Osteoblast (primary cell): ENCODE measurements at regions not wholly inside any gene's neighbourhood (a gene's known extent, or its start where the extent isn't known, plus 50 kb on each side); places are given as distances from the start of the nearest gene placed in this dataset.

Experiments used
- DNase-seq: peaks from one replicate; pipeline ENCODE4 v3.0.0; 2011; ENCODE audit warnings: low spot score, mixed read lengths; ENCODE audit not compliant: insufficient read length; ENCODE audit errors: missing footprints
- H2AFZ ChIP-seq: 2 replicates; pipeline ENCODE4 v1.6.0; 2011; ENCODE audit warnings: mild to moderate bottlenecking, low read length
- H3K27ac ChIP-seq: 2 replicates; pipeline ENCODE4 v1.5.1; 2011; ENCODE audit warnings: mild to moderate bottlenecking, low read depth, low read length, moderate library complexity
- H3K27me3 ChIP-seq: 2 replicates; pipeline ENCODE4 v1.6.0; 2012; ENCODE audit warnings: mild to moderate bottlenecking, control low read depth, inconsistent platforms, low read length, moderate library complexity; ENCODE audit not compliant: insufficient read depth
- H3K36me3 ChIP-seq: 2 replicates; pipeline ENCODE4 v1.5.1; 2011; ENCODE audit warnings: mild to moderate bottlenecking, low read length, control low read depth, moderate library complexity; ENCODE audit not compliant: insufficient read depth
- H3K4me1 ChIP-seq: 2 replicates; pipeline ENCODE4 v1.5.1; 2011; ENCODE audit warnings: mild to moderate bottlenecking, low read length, control low read depth, moderate library complexity; ENCODE audit not compliant: insufficient read depth
- H3K4me2 ChIP-seq: 2 replicates; pipeline ENCODE4 v1.6.0; 2011; ENCODE audit warnings: mild to moderate bottlenecking, low read length; ENCODE audit not compliant: insufficient read depth
- H3K4me3 ChIP-seq: fragments of 200-600 bp; sonication (generic); 3 replicates; pipeline ENCODE4 v1.5.1; 2012; ENCODE audit warnings: mild to moderate bottlenecking, low read length, inconsistent platforms; ENCODE audit not compliant: insufficient read depth
- H3K79me2 ChIP-seq: 2 replicates; pipeline ENCODE4 v1.6.0; 2012; ENCODE audit warnings: mild to moderate bottlenecking, low read length, control low read depth, inconsistent platforms; ENCODE audit not compliant: insufficient read depth
- H3K9me3 ChIP-seq: 2 replicates; pipeline ENCODE4 v1.5.1; 2011; ENCODE audit warnings: low read depth, low read length, control low read depth
- H4K20me1 ChIP-seq: 2 replicates; pipeline ENCODE4 v1.6.0; 2012; ENCODE audit warnings: mild to moderate bottlenecking, low read length, control low read depth; ENCODE audit not compliant: insufficient read depth
- TF ChIP-seq, protein P1 (sequence below): IDR thresholded peaks from 2 replicates; pipeline ENCODE4 v1.5.1; 2011; ENCODE audit warnings: mild to moderate bottlenecking, low read depth, low read length, moderate library complexity; ENCODE audit errors: extremely low read depth

DNA sequence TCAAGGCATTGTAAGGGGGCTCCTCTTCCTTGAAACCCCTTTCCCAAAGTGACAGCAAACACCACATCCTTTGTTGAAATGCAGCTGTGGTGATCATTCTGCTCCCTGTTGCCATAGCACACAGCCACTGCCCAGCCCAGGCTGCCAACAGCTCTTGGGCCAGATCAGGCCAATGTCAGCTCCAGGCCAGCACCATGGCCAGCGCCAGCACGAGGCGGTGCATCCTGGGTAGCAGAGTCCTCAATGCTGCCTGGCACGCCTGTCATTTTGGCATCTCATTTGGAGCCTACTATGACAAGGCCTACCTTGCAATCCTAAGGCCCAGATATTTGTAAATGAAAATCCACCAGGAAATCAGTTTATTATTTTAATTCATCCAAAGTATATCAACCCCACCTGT lies 390.6 kb downstream of the DNAH5 start:
- no peak for DNase-seq
- no peak overlapping the region for H3K27ac ChIP-seq

DNA sequence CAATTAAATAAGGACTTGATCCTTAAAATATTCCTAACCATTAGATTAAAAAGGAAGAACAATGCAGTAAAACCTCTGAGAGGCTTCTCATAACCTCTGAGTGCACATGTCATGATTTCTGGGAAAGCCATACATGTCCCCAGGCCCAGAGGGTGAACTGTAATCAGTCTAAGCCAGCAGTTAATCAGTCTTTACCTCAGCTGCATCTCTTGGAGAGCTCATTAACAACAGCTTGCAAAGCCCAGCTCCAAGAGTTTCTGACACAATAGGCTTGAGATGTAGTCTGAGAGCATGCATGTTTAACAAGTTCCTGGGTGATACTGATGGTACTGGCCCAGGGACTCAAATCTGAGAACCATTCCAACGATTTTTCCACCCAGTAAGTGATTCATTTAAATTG lies 392.1 kb downstream of the DNAH5 start:
- no peak overlapping the region for H2AFZ ChIP-seq
- no peak for DNase-seq
- no peaks in the 10 kb centered on the region for H3K27me3 ChIP-seq
- no peak overlapping the region for H3K4me2 ChIP-seq
- H3K4me3 ChIP-seq: no peak overlapping the region
- no peaks in the 10 kb centered on the region for H4K20me1 ChIP-seq
- H3K79me2 ChIP-seq: no peaks in the 10 kb centered on the region
- no peak overlapping the region for H3K27ac ChIP-seq
- peaks cover 2% of the 10 kb centered on the region for H3K9me3 ChIP-seq
- TF ChIP-seq, protein P1, sequence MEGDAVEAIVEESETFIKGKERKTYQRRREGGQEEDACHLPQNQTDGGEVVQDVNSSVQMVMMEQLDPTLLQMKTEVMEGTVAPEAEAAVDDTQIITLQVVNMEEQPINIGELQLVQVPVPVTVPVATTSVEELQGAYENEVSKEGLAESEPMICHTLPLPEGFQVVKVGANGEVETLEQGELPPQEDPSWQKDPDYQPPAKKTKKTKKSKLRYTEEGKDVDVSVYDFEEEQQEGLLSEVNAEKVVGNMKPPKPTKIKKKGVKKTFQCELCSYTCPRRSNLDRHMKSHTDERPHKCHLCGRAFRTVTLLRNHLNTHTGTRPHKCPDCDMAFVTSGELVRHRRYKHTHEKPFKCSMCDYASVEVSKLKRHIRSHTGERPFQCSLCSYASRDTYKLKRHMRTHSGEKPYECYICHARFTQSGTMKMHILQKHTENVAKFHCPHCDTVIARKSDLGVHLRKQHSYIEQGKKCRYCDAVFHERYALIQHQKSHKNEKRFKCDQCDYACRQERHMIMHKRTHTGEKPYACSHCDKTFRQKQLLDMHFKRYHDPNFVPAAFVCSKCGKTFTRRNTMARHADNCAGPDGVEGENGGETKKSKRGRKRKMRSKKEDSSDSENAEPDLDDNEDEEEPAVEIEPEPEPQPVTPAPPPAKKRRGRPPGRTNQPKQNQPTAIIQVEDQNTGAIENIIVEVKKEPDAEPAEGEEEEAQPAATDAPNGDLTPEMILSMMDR: no peak
- H3K36me3 ChIP-seq: no peaks in the 10 kb centered on the region
- H3K4me1 ChIP-seq: no peaks in the 10 kb centered on the region

More for the DNA sequence above, 390.6 kb downstream of the DNAH5 start:
- peaks cover 2% of the 10 kb centered on the region for H3K9me3 ChIP-seq
- no peak overlapping the region for H2AFZ ChIP-seq
- TF ChIP-seq, protein P1: no peak
- H3K79me2 ChIP-seq: no peaks in the 10 kb centered on the region
- no peak overlapping the region for H3K4me2 ChIP-seq
- no peak overlapping the region for H3K4me3 ChIP-seq
- no peaks in the 10 kb centered on the region for H3K27me3 ChIP-seq
- no peaks in the 10 kb centered on the region for H3K4me1 ChIP-seq
- H4K20me1 ChIP-seq: no peaks in the 10 kb centered on the region
- H3K36me3 ChIP-seq: no peaks in the 10 kb centered on the region

DNA sequence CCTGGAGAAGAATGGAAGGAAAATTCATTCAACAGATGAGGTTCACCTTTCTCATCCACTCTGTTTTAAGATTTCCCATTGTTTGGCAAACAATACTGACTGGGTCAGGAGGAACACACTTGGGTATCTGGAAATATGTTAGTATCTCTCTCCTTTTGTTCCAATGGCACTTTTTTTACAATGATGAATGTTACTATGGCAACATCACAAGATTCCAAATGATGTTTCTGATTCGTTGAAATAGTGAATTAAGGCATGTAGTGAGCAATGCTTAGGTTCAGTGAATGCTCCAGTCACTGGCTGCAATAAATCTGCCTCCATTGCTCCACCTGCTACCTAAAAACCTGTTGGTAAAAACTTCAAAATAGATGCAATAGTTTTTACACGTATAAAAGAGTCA lies 392.8 kb downstream of the DNAH5 start:
- no peaks in the 10 kb centered on the region for H3K79me2 ChIP-seq
- H2AFZ ChIP-seq: no peak overlapping the region
- TF ChIP-seq, protein P1: no peak
- no peaks in the 10 kb centered on the region for H3K4me1 ChIP-seq
- no peak overlapping the region for H3K4me2 ChIP-seq
- H3K27me3 ChIP-seq: no peaks in the 10 kb centered on the region
- DNase-seq: no peak
- no peak overlapping the region for H3K4me3 ChIP-seq
- no peaks in the 10 kb centered on the region for H3K36me3 ChIP-seq
- H3K9me3 ChIP-seq: peaks cover 2% of the 10 kb centered on the region
- H4K20me1 ChIP-seq: no peaks in the 10 kb centered on the region
- H3K27ac ChIP-seq: no peak overlapping the region

DNA sequence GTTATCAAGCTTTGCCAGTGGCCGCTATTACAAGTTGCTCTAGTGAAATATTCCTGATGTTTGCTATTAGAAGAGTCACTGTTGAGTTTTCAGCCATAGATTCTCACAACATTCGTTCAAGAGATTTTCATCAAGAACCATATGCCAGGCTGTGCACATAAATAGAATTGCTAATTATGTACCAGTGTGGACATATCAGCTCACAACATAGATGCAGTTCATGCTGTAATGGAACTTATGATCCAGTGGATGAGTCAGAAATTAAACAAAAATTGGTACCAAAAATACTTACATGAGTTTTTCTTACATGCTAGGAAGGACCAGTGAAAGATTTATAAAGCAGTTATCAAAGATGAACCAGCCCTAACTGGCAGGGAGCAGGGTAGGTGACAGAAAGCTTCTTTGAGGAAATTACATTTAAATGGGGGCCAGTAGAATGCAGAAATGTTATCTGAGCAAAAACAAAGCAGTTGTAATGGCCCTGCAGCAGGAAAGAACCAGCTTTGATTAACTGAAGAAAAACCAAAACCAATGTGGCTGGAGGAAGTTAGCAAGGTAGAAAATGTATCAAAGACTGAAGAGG lies 404.2 kb downstream of the DNAH5 start:
- Histone ChIP-seq H3K4me2 (no peak overlapping the region), H4K20me1 (no peaks in the 10 kb centered on the region), H3K4me3 (no peak overlapping the region), H3K79me2 (no peaks in the 10 kb centered on the region), H3K36me3 (no peaks in the 10 kb centered on the region), H3K27me3 (no peaks in the 10 kb centered on the region), H3K4me1 (no peaks in the 10 kb centered on the region), H2AFZ (no peak overlapping the region), H3K27ac (no peak overlapping the region), H3K9me3 (no peaks in the 10 kb centered on the region)
- DNase-seq: no peak
- TF ChIP-seq, protein P1: no peak
